GM19395 (cell line): ENCODE measurements at regions not wholly inside any gene's neighbourhood (a gene's known extent, or its start where the extent isn't known, plus 50 kb on each side); places are given as distances from the start of the nearest gene placed in this dataset.

ENCODE experiments used
- ATAC-seq: cut with Tn5 transposase; IDR thresholded peaks from one replicate; pipeline ENCODE4 v1.9.1; 2021; ENCODE audit warnings: mild to moderate bottlenecking, moderate library complexity; ENCODE audit not compliant: unreplicated experiment

GRCh38 chr4:177041356-177041755, 248.6 kb upstream of the VEGFC start:
- no peak for ATAC-seq

GRCh38 chr4:177047070-177047850, 254.5 kb upstream of the VEGFC start:
- ATAC-seq, result peak; percentile 87

GRCh38 chr4:177047851-177048174, 255.1 kb upstream of the VEGFC start:
- ATAC-seq, result no peak

GRCh38 chr4:177051473-177052060, 258.1 kb upstream of the NEIL3 start:
- peak; percentile 89 for ATAC-seq

GRCh38 chr4:177052211-177052934, 257.3 kb upstream of the NEIL3 start:
- ATAC-seq, result no peak

- ATAC-seq, result no peak
These were observed 252.5 kb upstream of the NEIL3 start for GRCh38 chr4:177057186-177057585.

GRCh38 chr4:177064116-177064515, 245.6 kb upstream of the NEIL3 start:
- no peak for ATAC-seq

GRCh38 chr4:177064729-177065394, 244.8 kb upstream of the NEIL3 start:
- no peak for ATAC-seq

GRCh38 chr4:177066746-177067145, 242.9 kb upstream of the NEIL3 start:
- ATAC-seq, result no peak

GRCh38 chr4:177070533-177071058, 239.1 kb upstream of the NEIL3 start:
- no peak for ATAC-seq

- ATAC-seq, result no peak
These were observed 232.3 kb upstream of the NEIL3 start for GRCh38 chr4:177077095-177077971.

- ATAC-seq, result no peak
These were observed 230.3 kb upstream of the NEIL3 start for GRCh38 chr4:177079327-177079726.

GRCh38 chr4:177080388-177080787, 229.3 kb upstream of the NEIL3 start:
- ATAC-seq, result no peak

- ATAC-seq, result no peak
These were observed 222.6 kb upstream of the NEIL3 start for GRCh38 chr4:177087060-177087459.

GRCh38 chr4:177087499-177087898, 222.2 kb upstream of the NEIL3 start:
- ATAC-seq, result no peak

- no peak for ATAC-seq
These were observed 218.2 kb upstream of the NEIL3 start for GRCh38 chr4:177091515-177091914.

- ATAC-seq, result no peak
These were observed 216.9 kb upstream of the NEIL3 start for GRCh38 chr4:177092807-177093206.

GRCh38 chr4:177093964-177094363, 215.7 kb upstream of the NEIL3 start:
- no peak for ATAC-seq

- no peak for ATAC-seq
These were observed 212.4 kb upstream of the NEIL3 start for GRCh38 chr4:177097291-177097690.

GRCh38 chr4:177099211-177099610, 210.5 kb upstream of the NEIL3 start:
- ATAC-seq, result no peak
